ENCODE measurements at regions not wholly inside any gene's neighbourhood (a gene's known extent, or its start where the extent isn't known, plus 50 kb on each side); places are given as distances from the start of the nearest gene placed in this dataset.

- TF ChIP-seq CTCF (IDR thresholded peaks at IDR 0.05; ENCODE audit: poor library complexity, severe bottlenecking) (no peak), EZH2 (IDR thresholded peaks at IDR 0.05; ENCODE audit: borderline replicate concordance, insufficient read depth, low read length, poor library complexity, severe bottlenecking) (no peak), MXI1 (conservative IDR thresholded peaks at IDR 0.05; ENCODE audit: poor library complexity, severe bottlenecking) (no peak), TAF1 (IDR thresholded peaks at IDR 0.05; ENCODE audit: low read depth) (no peak), EP300 (conservative IDR thresholded peaks at IDR 0.05; ENCODE audit: poor library complexity, severe bottlenecking) (no peak), POLR2AphosphoS5 (IDR thresholded peaks at IDR 0.05) (no peak)
Measured at GRCh38 chr7:153576096-153576495, 476.1 kb upstream of the DPP6 start.
